ENCODE measurements at regions not wholly inside any gene's neighbourhood (a gene's known extent, or its start where the extent isn't known, plus 50 kb on each side); places are given as distances from the start of the nearest gene placed in this dataset.

- TF ChIP-seq EZH2phosphoT487 (conservative IDR thresholded peaks at IDR 0.05; ENCODE audit: low read length), result no peak
- no peak for TF ChIP-seq CTCF (IDR thresholded peaks at IDR 0.05; ENCODE audit: insufficient read depth, low read length, poor library complexity, severe bottlenecking)
These were observed 118.1 kb downstream of the MPP7 start for GRCh38 chr10:28184810-28185209.
